ENCODE measurements at regions not wholly inside any gene's neighbourhood (a gene's known extent, or its start where the extent isn't known, plus 50 kb on each side); places are given as distances from the start of the nearest gene placed in this dataset.

GRCh38 chr11:62057069-62057468 lies 66.7 kb upstream of the INCENP start:
- TF ChIP-seq CTCF (conservative IDR thresholded peaks at IDR 0.05 in 1 of 2, IDR thresholded peaks at IDR 0.05 in 1 of 2; ENCODE audit: low read depth in 1 of 2, low read length in 2 of 2) (no peak), EZH2 (IDR thresholded peaks at IDR 0.05; ENCODE audit: low read length, missing control alignments) (no peak)

Measured in fibroblast of lung (primary cell).